Ovary (tissue), 3 donors: ENCODE measurements at regions not wholly inside any gene's neighbourhood (a gene's known extent, or its start where the extent isn't known, plus 50 kb on each side); places are given as distances from the start of the nearest gene placed in this dataset.

Experiments used
- EP300 ChIP-seq: sonication (generic); formaldehyde crosslinking; IDR thresholded peaks from one replicate; pipeline ENCODE4 v1.6.1; 2017; ENCODE audit warnings: antibody characterized with exemption
- TF ChIP-seq, protein P1 (sequence below), 3 donors: fragments of 450-650 bp in 2 of 3; fragments of 200-600 bp in 1 of 3; IDR thresholded peaks; one replicate each; pipeline versions ENCODE4 v1.5.1 to v1.8.0; 2016 to 2022; ENCODE audit warnings: antibody characterized with exemption in 3 of 3, mild to moderate bottlenecking in 1 of 3
- donor health status: DM: no; HTN: no; CAD: no.

- TF ChIP-seq, protein P1, sequence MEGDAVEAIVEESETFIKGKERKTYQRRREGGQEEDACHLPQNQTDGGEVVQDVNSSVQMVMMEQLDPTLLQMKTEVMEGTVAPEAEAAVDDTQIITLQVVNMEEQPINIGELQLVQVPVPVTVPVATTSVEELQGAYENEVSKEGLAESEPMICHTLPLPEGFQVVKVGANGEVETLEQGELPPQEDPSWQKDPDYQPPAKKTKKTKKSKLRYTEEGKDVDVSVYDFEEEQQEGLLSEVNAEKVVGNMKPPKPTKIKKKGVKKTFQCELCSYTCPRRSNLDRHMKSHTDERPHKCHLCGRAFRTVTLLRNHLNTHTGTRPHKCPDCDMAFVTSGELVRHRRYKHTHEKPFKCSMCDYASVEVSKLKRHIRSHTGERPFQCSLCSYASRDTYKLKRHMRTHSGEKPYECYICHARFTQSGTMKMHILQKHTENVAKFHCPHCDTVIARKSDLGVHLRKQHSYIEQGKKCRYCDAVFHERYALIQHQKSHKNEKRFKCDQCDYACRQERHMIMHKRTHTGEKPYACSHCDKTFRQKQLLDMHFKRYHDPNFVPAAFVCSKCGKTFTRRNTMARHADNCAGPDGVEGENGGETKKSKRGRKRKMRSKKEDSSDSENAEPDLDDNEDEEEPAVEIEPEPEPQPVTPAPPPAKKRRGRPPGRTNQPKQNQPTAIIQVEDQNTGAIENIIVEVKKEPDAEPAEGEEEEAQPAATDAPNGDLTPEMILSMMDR (IDR thresholded peaks at IDR 0.05): no peak
- TF ChIP-seq EP300: no peak
These were observed 176.9 kb downstream of the CTH start for GRCh38 chr1:70587872-70588366.
